Esophagus muscularis mucosa (tissue), 4 donors: ENCODE measurements at regions not wholly inside any gene's neighbourhood (a gene's known extent, or its start where the extent isn't known, plus 50 kb on each side); places are given as distances from the start of the nearest gene placed in this dataset.

ENCODE experiments used
- DNase-seq: peaks from one replicate; pipeline ENCODE4 v3.0.0-alpha.2; 2017; ENCODE audit errors: extremely low spot score
- H3K27ac ChIP-seq, 4 donors: fragments of 200-600 bp; sonication (generic); replicated peaks in 1 of 4; 1 replicate in 3 of 4; 2 replicates in 1 of 4; pipeline ENCODE4 v1.5.1; 2016 to 2019; ENCODE audit warnings: mild to moderate bottlenecking in 1 of 4
- H3K27me3 ChIP-seq, 4 donors: fragments of 200-600 bp; sonication (generic); one replicate each; pipeline versions ENCODE4 v1.5.1 to v1.6.0; 2016 to 2019
- H3K36me3 ChIP-seq, 4 donors: fragments of 200-600 bp; sonication (generic); one replicate each; pipeline ENCODE4 v1.5.1; 2016 to 2019
- H3K4me1 ChIP-seq, 4 donors: fragments of 200-600 bp; sonication (generic); one replicate each; pipeline ENCODE4 v1.5.1; 2016 to 2019
- H3K4me3 ChIP-seq, 4 donors: fragments of 200-600 bp; sonication (generic); 1 replicate in 2 of 4; 2 replicates in 2 of 4; pipeline ENCODE4 v1.5.1; 2016 to 2019; ENCODE audit warnings: mild to moderate bottlenecking in 4 of 4, moderate library complexity in 1 of 4
- H3K9me3 ChIP-seq, 4 donors: fragments of 200-600 bp; sonication (generic); 1 replicate in 3 of 4; 2 replicates in 1 of 4; pipeline ENCODE4 v1.5.1; 2016 to 2019
- EP300 ChIP-seq: sonication (generic); formaldehyde crosslinking; IDR thresholded peaks from one replicate; pipeline ENCODE4 v1.6.1; 2017; ENCODE audit warnings: antibody characterized with exemption
- POLR2A ChIP-seq: fragments of 450-650 bp; IDR thresholded peaks from one replicate; pipeline ENCODE4 v1.6.1; 2017; ENCODE audit warnings: antibody characterized with exemption, moderate library complexity, mild to moderate bottlenecking, low read depth
- POLR2AphosphoS5 ChIP-seq, 2 donors: sonication (generic); formaldehyde crosslinking; IDR thresholded peaks; one replicate each; pipeline ENCODE4 v1.6.1; 2017; ENCODE audit warnings: antibody characterized with exemption in 2 of 2
- WGBS: methylation state at CpG from one replicate; pipeline ENCODE4 v1.1.5; 2018; 5-methylcytosine and 5-hydroxymethylcytosine counted together
- intact Hi-C: fragments of 100-400 bp; cut with DNase I; formaldehyde crosslinking; loops from one replicate; pipeline ENCODE4 v1.15.1; 2023
- TF ChIP-seq, protein P1 (sequence below), 3 experiments: fragments of 200-600 bp in 2 of 3; fragments of 450-650 bp in 1 of 3; sonication (generic) in 2 of 3; IDR thresholded peaks; one replicate each; pipeline ENCODE4 v1.5.1; 2017 to 2019; ENCODE audit warnings: antibody characterized with exemption in 3 of 3, mild to moderate bottlenecking in 2 of 3, moderate library complexity in 1 of 3

DNA sequence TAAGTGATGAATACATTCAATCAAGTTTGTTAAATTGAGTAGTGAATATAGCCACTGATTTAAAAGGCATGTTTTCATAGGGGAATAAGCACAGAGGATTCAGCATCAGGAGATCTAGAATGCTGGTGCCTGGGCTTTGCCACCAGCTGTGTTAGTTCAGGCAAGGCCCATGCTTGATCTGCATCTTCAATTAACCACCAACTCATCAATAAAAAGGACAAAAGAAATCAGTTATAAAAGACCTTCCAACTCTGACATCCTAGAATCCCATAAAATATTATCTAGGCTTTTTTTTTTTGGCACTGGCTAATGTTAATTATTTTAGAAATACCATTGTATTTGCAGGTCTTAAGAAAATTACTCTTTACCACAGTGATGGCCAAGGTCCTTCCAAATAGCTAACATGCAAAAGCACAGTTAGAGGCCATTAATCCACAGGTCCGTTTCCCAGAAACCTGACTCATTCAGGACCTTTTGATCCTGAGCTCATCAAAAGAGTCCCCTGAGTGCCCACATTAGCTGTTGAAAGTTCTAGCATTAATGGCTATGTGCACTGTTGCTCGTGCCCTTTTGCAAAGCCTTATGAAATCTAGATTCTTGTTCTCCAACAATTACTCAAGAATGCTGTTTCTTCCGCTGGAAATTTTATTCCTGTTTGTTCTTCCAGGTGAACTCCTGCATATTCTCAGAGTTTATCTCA, 170.0 kb downstream of the CYRIA start:
- no peaks in the 10 kb centered on the region for H3K36me3 ChIP-seq
- no peaks in the 10 kb centered on the region for H3K27me3 ChIP-seq
- intact Hi-C loops = no loop called here
- TF ChIP-seq, protein P1, sequence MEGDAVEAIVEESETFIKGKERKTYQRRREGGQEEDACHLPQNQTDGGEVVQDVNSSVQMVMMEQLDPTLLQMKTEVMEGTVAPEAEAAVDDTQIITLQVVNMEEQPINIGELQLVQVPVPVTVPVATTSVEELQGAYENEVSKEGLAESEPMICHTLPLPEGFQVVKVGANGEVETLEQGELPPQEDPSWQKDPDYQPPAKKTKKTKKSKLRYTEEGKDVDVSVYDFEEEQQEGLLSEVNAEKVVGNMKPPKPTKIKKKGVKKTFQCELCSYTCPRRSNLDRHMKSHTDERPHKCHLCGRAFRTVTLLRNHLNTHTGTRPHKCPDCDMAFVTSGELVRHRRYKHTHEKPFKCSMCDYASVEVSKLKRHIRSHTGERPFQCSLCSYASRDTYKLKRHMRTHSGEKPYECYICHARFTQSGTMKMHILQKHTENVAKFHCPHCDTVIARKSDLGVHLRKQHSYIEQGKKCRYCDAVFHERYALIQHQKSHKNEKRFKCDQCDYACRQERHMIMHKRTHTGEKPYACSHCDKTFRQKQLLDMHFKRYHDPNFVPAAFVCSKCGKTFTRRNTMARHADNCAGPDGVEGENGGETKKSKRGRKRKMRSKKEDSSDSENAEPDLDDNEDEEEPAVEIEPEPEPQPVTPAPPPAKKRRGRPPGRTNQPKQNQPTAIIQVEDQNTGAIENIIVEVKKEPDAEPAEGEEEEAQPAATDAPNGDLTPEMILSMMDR (IDR thresholded peaks at IDR 0.05) = no peak
- TF ChIP-seq POLR2AphosphoS5 (IDR thresholded peaks at IDR 0.05) = no peak
- TF ChIP-seq EP300 = no peak
- no peak for TF ChIP-seq POLR2A
- no peak for DNase-seq
- no peaks in the 10 kb centered on the region for H3K4me1 ChIP-seq
- 79% methylated on average over 3 of the region's 3 CpGs for WGBS
- no peak overlapping the region for H3K27ac ChIP-seq
- H3K9me3 ChIP-seq = no peaks in the 10 kb centered on the region
- no peak overlapping the region for H3K4me3 ChIP-seq

DNA sequence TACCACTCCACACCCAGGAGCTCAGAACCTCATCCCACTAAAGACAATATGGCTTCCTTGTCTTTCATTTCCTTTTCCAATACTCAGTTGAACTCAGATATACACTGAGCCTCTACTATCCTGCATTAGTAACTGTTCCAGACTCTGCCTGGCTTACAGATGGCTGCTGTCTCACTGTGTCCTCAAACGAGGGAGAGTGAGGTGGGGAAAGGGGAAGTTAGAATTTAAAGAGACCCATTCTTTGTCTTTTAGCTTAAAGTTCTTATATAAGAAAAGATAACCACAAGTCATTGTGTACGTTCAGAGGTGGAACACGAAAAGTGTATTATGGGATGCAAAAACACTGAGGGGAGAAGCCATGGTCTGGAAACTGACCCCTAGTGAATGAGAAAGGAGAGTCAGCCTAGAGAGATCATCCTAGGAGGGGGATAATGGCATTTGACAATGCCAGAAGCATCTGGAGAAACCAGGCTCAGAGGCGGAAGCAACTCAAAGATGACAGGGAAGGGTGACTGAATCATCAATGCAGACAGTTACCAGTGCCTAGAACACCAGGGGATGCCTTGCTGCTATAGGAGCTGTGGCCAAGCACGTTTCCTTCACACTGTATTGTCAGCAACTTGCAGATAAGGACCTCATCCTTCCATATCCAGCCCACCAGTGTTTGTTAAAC, 170.7 kb downstream of the CYRIA start:
- no peak for DNase-seq
- no peak overlapping the region for H3K27ac ChIP-seq
- H3K4me3 ChIP-seq = no peak overlapping the region
- TF ChIP-seq, protein P1 (IDR thresholded peaks at IDR 0.05) = no peak
- no peak for TF ChIP-seq POLR2AphosphoS5 (IDR thresholded peaks at IDR 0.05)
- TF ChIP-seq EP300 = no peak
- no peak for TF ChIP-seq POLR2A
- H3K36me3 ChIP-seq = no peaks in the 10 kb centered on the region
- H3K27me3 ChIP-seq = no peaks in the 10 kb centered on the region
- no peaks in the 10 kb centered on the region for H3K9me3 ChIP-seq
- no peaks in the 10 kb centered on the region for H3K4me1 ChIP-seq
- 57% methylated on average over 5 of the region's 5 CpGs for WGBS
- intact Hi-C loops = no loop called here

- no peak for TF ChIP-seq POLR2AphosphoS5 (IDR thresholded peaks at IDR 0.05)
- TF ChIP-seq, protein P1 (IDR thresholded peaks at IDR 0.05) = no peak
- no peak for TF ChIP-seq POLR2A
- TF ChIP-seq EP300 = no peak
- H3K27me3 ChIP-seq = no peaks in the 10 kb centered on the region
- DNase-seq = no peak
- H3K4me3 ChIP-seq = no peak overlapping the region
- no peaks in the 10 kb centered on the region for H3K4me1 ChIP-seq
- no peaks in the 10 kb centered on the region for H3K9me3 ChIP-seq
- H3K36me3 ChIP-seq = no peaks in the 10 kb centered on the region
- intact Hi-C loops = no loop called here
- H3K27ac ChIP-seq = no peak overlapping the region
- 78% methylated on average over 3 of the region's 3 CpGs for WGBS
Observed at GRCh38 chr2:16493788-16494187, 171.8 kb downstream of the CYRIA start.

DNA sequence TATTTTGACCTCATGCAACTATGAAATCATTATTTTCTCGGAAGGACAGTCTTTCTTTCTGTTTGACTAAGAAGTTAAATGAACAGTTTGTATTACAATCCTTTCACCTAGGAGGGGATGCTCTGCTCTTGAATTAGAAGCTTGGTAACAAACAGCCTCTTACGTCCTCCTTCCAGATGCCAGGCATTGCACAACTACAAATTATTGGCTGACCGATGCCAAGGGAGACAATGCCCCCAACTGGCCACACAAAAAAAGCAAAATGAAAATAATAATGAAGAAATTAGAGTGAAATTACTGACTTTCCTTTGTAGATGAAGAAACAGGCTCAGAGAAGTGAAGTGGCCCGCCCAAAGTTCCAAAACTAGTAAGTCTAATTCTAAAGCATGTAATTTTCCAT, 177.9 kb downstream of the CYRIA start:
- 38% methylated on average over 4 of the region's 4 CpGs for WGBS
- intact Hi-C loops = loop anchor here (10.0 kb wide), 1 partner anchor 553 kb away; no protein-coding TSS in a partner anchor
- H3K4me1 ChIP-seq = no peaks in the 10 kb centered on the region
- no peak overlapping the region for H3K4me3 ChIP-seq
- no peak for TF ChIP-seq POLR2A
- no peak for TF ChIP-seq POLR2AphosphoS5 (IDR thresholded peaks at IDR 0.05)
- no peak for TF ChIP-seq EP300
- TF ChIP-seq, protein P1 (IDR thresholded peaks at IDR 0.05) = peak; percentile 16 to 26 (median 22)
- no peaks in the 10 kb centered on the region for H3K27me3 ChIP-seq
- no peaks in the 10 kb centered on the region for H3K9me3 ChIP-seq
- H3K36me3 ChIP-seq = no peaks in the 10 kb centered on the region
- DNase-seq = no peak
- H3K27ac ChIP-seq = no peak overlapping the region
